Mesendoderm (in vitro differentiated cells): ENCODE measurements at regions not wholly inside any gene's neighbourhood (a gene's known extent, or its start where the extent isn't known, plus 50 kb on each side); places are given as distances from the start of the nearest gene placed in this dataset.

Experiments used
- DNase-seq: peaks from one replicate; pipeline ENCODE4 v3.0.0; 2013
- H2AK5ac ChIP-seq: 2 replicates; pipeline ENCODE4 v1.6.1; 2013; ENCODE audit warnings: low read length, inconsistent platforms
- H2BK120ac ChIP-seq: 2 replicates; pipeline ENCODE4 v1.6.1; 2013; ENCODE audit warnings: low read depth, mild to moderate bottlenecking, low read length, moderate library complexity, mixed read lengths
- H2BK15ac ChIP-seq: replicated peaks from 2 replicates; pipeline ENCODE4 v1.6.1; 2013; ENCODE audit warnings: low read depth, mild to moderate bottlenecking, moderate library complexity
- H2BK5ac ChIP-seq: 2 replicates; pipeline ENCODE4 v1.6.1; 2013; ENCODE audit warnings: low read length, inconsistent platforms
- H3K18ac ChIP-seq: 2 replicates; pipeline ENCODE4 v1.6.1; 2013; ENCODE audit warnings: mild to moderate bottlenecking, low read length, mixed read lengths
- H3K23ac ChIP-seq: one replicate; pipeline ENCODE4 v1.6.1; 2013; ENCODE audit warnings: low read length
- H3K27ac ChIP-seq: 2 replicates; pipeline ENCODE4 v1.5.1; 2013; ENCODE audit warnings: low read depth, mild to moderate bottlenecking, inconsistent platforms, low read length, moderate library complexity
- H3K27me3 ChIP-seq: 2 replicates; pipeline ENCODE4 v1.6.1; 2013; ENCODE audit warnings: low read length, control low read depth, mild to moderate bottlenecking, inconsistent platforms; ENCODE audit not compliant: insufficient read depth, poor library complexity
- H3K36me3 ChIP-seq: 2 replicates; pipeline ENCODE4 v1.6.1; 2013; ENCODE audit warnings: low read length, inconsistent platforms; ENCODE audit not compliant: control insufficient read depth, insufficient read depth
- H3K4ac ChIP-seq: one replicate; pipeline ENCODE4 v1.6.1; 2013; ENCODE audit warnings: low read depth, mild to moderate bottlenecking, low read length, moderate library complexity
- H3K4me1 ChIP-seq: 2 replicates; pipeline ENCODE4 v1.6.1; 2013; ENCODE audit warnings: low read depth, low read length, inconsistent platforms; ENCODE audit not compliant: control insufficient read depth
- H3K4me2 ChIP-seq: 2 replicates; pipeline ENCODE4 v1.6.1; 2013; ENCODE audit warnings: low read length
- H3K4me3 ChIP-seq: 2 replicates; pipeline ENCODE4 v1.5.1; 2013; ENCODE audit warnings: mild to moderate bottlenecking, low read length
- H3K56ac ChIP-seq: one replicate; pipeline ENCODE4 v1.6.1; 2013; ENCODE audit warnings: low read length
- H3K79me1 ChIP-seq: 2 replicates; pipeline ENCODE4 v1.6.1; 2013; ENCODE audit warnings: low read length, inconsistent platforms
- H3K79me2 ChIP-seq: 2 replicates; pipeline ENCODE4 v1.6.1; 2013; ENCODE audit warnings: mild to moderate bottlenecking, low read length; ENCODE audit not compliant: control insufficient read depth, insufficient read depth
- H3K9ac ChIP-seq: 2 replicates; pipeline ENCODE4 v1.6.1; 2013; ENCODE audit warnings: low read length, inconsistent platforms
- H4K5ac ChIP-seq: one replicate; pipeline ENCODE4 v1.6.1; 2013; ENCODE audit warnings: low read length
- H4K8ac ChIP-seq: one replicate; pipeline ENCODE4 v1.6.1; 2013; ENCODE audit warnings: low read depth, mild to moderate bottlenecking, control low read depth, low read length, moderate library complexity
- WGBS: extraction: QIAGEN DNeasy Blood & Tissue Kit; methylation state at CpG from one replicate; pipeline ENCODE4 v1.1.7; 2013; ENCODE audit warnings: low lambda C conversion rate, missing lambda C conversion rate; ENCODE audit not compliant: insufficient coverage; ENCODE audit errors: extremely low coverage; 5-methylcytosine and 5-hydroxymethylcytosine counted together

- no peaks in the 10 kb centered on the region for H3K4me1 ChIP-seq
- no peak overlapping the region for H2BK15ac ChIP-seq
- no peak overlapping the region for H2AK5ac ChIP-seq
- H4K8ac ChIP-seq = no peak overlapping the region
- H3K36me3 ChIP-seq = no peaks in the 10 kb centered on the region
- H3K4ac ChIP-seq = no peak overlapping the region
- no peak for DNase-seq
- no CpG with 5 or more reads among the region's 9 CpGs for WGBS
- H3K79me2 ChIP-seq = no peaks in the 10 kb centered on the region
- no peak overlapping the region for H3K18ac ChIP-seq
- no peak overlapping the region for H3K23ac ChIP-seq
- H3K79me1 ChIP-seq = no peaks in the 10 kb centered on the region
- no peak overlapping the region for H2BK5ac ChIP-seq
- no peak overlapping the region for H3K9ac ChIP-seq
- no peaks in the 10 kb centered on the region for H3K27me3 ChIP-seq
- H3K4me2 ChIP-seq = no peak overlapping the region
- H3K4me3 ChIP-seq = no peak overlapping the region
- H3K27ac ChIP-seq = no peak overlapping the region
- no peak overlapping the region for H3K56ac ChIP-seq
- no peak overlapping the region for H4K5ac ChIP-seq
- no peak overlapping the region for H2BK120ac ChIP-seq
Observed at GRCh38 chr11:88448131-88448670, 110.7 kb upstream of the CTSC start.

DNA sequence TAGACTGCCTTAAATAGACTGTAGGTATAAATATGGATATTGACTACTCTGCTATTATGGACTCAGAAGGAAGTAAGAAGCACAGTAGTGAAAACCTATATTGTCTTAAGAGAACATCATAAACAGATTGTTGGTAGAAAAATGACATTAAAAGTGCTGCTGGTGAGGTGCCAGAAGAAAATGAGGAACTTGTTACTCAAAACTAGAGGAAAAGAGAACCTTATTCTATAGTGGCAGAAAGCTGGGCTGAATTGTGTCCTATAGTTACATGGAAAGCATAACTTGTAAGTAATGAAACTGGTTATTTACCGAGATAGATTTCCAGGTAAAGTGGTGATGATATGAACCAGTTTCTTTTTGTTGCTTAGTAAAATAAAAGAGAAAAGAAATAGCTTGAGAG is 109.7 kb upstream of the CTSC start:
- H4K8ac ChIP-seq = no peak overlapping the region
- no peak for DNase-seq

GRCh38 chr11:88439356-88439755 is 101.8 kb upstream of the CTSC start:
- Histone ChIP-seq H3K36me3 (no peaks in the 10 kb centered on the region), H3K18ac (no peak overlapping the region), H2BK15ac (no peak overlapping the region), H2BK5ac (no peak overlapping the region), H4K5ac (no peak overlapping the region), H3K56ac (no peak overlapping the region), H2AK5ac (no peak overlapping the region), H3K4ac (no peak overlapping the region), H3K4me3 (no peak overlapping the region), H3K79me2 (no peaks in the 10 kb centered on the region), H3K27ac (no peak overlapping the region), H3K4me1 (no peaks in the 10 kb centered on the region), H3K79me1 (no peaks in the 10 kb centered on the region), H3K23ac (no peak overlapping the region), H3K9ac (no peak overlapping the region), H2BK120ac (no peak overlapping the region), H3K27me3 (no peaks in the 10 kb centered on the region), H4K8ac (no peak overlapping the region), H3K4me2 (no peak overlapping the region)
- DNase-seq = no peak
- no CpG with 5 or more reads among the region's 3 CpGs for WGBS

More for the DNA sequence above, 109.7 kb upstream of the CTSC start:
- Histone ChIP-seq H2BK5ac (no peak overlapping the region), H3K4me1 (no peaks in the 10 kb centered on the region), H3K23ac (no peak overlapping the region), H3K4me3 (no peak overlapping the region), H3K36me3 (no peaks in the 10 kb centered on the region), H3K4ac (no peak overlapping the region), H2BK15ac (no peak overlapping the region), H3K4me2 (no peak overlapping the region), H3K9ac (no peak overlapping the region), H4K5ac (no peak overlapping the region), H3K27ac (no peak overlapping the region), H3K79me2 (no peaks in the 10 kb centered on the region), H3K56ac (no peak overlapping the region), H3K18ac (no peak overlapping the region), H3K79me1 (no peaks in the 10 kb centered on the region), H3K27me3 (no peaks in the 10 kb centered on the region), H2BK120ac (no peak overlapping the region), H2AK5ac (no peak overlapping the region)
- no CpG with 5 or more reads among the region's 1 CpG for WGBS

DNA sequence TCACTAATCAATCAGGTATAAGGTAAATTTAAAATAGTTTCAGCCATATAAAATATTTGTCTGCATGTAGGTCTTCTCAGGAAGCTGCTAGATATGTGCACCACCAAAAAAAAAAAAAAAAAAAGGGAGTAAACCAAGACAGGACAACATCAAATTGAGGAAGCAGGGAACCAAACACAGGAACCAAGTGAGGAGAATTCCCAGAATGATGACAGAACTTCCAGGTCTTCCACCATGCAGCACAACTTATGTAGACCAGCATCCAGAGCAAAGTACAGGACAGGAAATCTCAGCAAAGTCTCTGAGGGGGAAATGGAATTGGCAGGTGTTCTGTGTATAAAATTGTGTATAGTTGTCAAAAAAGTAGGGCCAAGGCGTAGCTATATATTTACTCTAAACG is 101.2 kb upstream of the CTSC start:
- H2BK5ac ChIP-seq = no peak overlapping the region
- H4K5ac ChIP-seq = no peak overlapping the region
- WGBS = no CpG with 5 or more reads among the region's 2 CpGs
- no peak overlapping the region for H3K9ac ChIP-seq
- H3K4me2 ChIP-seq = no peak overlapping the region
- H2BK15ac ChIP-seq = no peak overlapping the region
- no peak for DNase-seq
- H3K27me3 ChIP-seq = no peaks in the 10 kb centered on the region
- no peaks in the 10 kb centered on the region for H3K79me1 ChIP-seq
- H2BK120ac ChIP-seq = no peak overlapping the region
- no peaks in the 10 kb centered on the region for H3K36me3 ChIP-seq
- H2AK5ac ChIP-seq = no peak overlapping the region
- H4K8ac ChIP-seq = no peak overlapping the region
- H3K4me3 ChIP-seq = no peak overlapping the region
- no peak overlapping the region for H3K56ac ChIP-seq
- no peak overlapping the region for H3K27ac ChIP-seq
- no peak overlapping the region for H3K18ac ChIP-seq
- H3K23ac ChIP-seq = no peak overlapping the region
- no peaks in the 10 kb centered on the region for H3K4me1 ChIP-seq
- no peaks in the 10 kb centered on the region for H3K79me2 ChIP-seq
- no peak overlapping the region for H3K4ac ChIP-seq

GRCh38 chr11:88435415-88435814 is 97.9 kb upstream of the CTSC start:
- no peak overlapping the region for H3K56ac ChIP-seq
- no peaks in the 10 kb centered on the region for H3K79me2 ChIP-seq
- no CpG with 5 or more reads among the region's 2 CpGs for WGBS
- no peak overlapping the region for H4K5ac ChIP-seq
- no peak overlapping the region for H2BK120ac ChIP-seq
- H3K4me3 ChIP-seq = no peak overlapping the region
- no peaks in the 10 kb centered on the region for H3K36me3 ChIP-seq
- H4K8ac ChIP-seq = no peak overlapping the region
- H3K9ac ChIP-seq = no peak overlapping the region
- H3K79me1 ChIP-seq = no peaks in the 10 kb centered on the region
- H3K23ac ChIP-seq = no peak overlapping the region
- H3K27ac ChIP-seq = no peak overlapping the region
- no peak overlapping the region for H3K4me2 ChIP-seq
- H3K4ac ChIP-seq = no peak overlapping the region
- no peak overlapping the region for H3K18ac ChIP-seq
- no peak overlapping the region for H2BK5ac ChIP-seq
- no peak overlapping the region for H2BK15ac ChIP-seq
- no peaks in the 10 kb centered on the region for H3K27me3 ChIP-seq
- H3K4me1 ChIP-seq = no peaks in the 10 kb centered on the region
- H2AK5ac ChIP-seq = no peak overlapping the region
- no peak for DNase-seq

DNA sequence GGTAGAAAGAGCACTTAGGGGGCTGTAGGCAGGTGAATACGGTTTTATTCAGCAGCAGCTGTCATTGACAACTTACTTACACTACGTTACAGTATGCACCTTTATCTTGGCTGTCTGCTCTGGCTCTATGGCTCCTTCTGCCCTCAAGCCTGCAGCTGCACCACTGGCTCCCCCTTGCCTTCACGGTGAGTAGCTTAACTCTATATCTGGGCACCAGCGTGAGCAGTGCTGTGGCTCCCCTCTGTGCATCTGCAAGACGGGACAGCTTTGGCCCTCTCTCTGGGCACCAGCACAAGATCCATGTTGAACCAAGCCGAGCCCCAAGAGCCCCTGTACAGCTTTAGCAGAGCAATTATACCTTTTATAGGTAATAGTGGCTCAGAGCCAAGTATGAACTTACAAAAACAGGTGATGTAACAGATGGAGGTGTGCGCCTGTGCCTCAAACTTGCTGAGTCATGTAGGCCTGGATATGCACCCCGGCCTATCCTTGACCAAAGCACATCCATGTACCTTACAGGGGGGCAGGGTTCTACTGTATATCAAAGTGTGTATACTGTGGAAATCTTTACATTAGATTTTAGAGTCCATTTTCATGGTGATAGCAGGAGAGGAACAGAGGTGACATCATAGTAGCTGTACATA is 96.9 kb upstream of the CTSC start:
- Histone ChIP-seq H3K36me3 (no peaks in the 10 kb centered on the region), H3K9ac (no peak overlapping the region), H3K27me3 (no peaks in the 10 kb centered on the region), H2AK5ac (no peak overlapping the region), H2BK120ac (no peak overlapping the region), H3K23ac (no peak overlapping the region), H4K5ac (no peak overlapping the region), H3K4ac (no peak overlapping the region), H2BK5ac (no peak overlapping the region), H3K4me3 (no peak overlapping the region), H3K79me2 (no peaks in the 10 kb centered on the region), H3K79me1 (no peaks in the 10 kb centered on the region), H3K4me2 (no peak overlapping the region), H4K8ac (no peak overlapping the region), H3K4me1 (no peaks in the 10 kb centered on the region), H2BK15ac (no peak overlapping the region), H3K56ac (no peak overlapping the region), H3K18ac (no peak overlapping the region), H3K27ac (no peak overlapping the region)
- WGBS = no CpG with 5 or more reads among the region's 8 CpGs
- DNase-seq = no peak
